GM19023 (cell line): ENCODE measurements at regions not wholly inside any gene's neighbourhood (a gene's known extent, or its start where the extent isn't known, plus 50 kb on each side); places are given as distances from the start of the nearest gene placed in this dataset.

Experiments used
- ATAC-seq: cut with Tn5 transposase; IDR thresholded peaks from one replicate; pipeline ENCODE4 v1.9.1; 2021; ENCODE audit warnings: mild to moderate bottlenecking, moderate library complexity; ENCODE audit not compliant: unreplicated experiment

GRCh38 chr16:86986809-86987487 is 330.2 kb downstream of the C16orf95 start:
- no peak for ATAC-seq

DNA sequence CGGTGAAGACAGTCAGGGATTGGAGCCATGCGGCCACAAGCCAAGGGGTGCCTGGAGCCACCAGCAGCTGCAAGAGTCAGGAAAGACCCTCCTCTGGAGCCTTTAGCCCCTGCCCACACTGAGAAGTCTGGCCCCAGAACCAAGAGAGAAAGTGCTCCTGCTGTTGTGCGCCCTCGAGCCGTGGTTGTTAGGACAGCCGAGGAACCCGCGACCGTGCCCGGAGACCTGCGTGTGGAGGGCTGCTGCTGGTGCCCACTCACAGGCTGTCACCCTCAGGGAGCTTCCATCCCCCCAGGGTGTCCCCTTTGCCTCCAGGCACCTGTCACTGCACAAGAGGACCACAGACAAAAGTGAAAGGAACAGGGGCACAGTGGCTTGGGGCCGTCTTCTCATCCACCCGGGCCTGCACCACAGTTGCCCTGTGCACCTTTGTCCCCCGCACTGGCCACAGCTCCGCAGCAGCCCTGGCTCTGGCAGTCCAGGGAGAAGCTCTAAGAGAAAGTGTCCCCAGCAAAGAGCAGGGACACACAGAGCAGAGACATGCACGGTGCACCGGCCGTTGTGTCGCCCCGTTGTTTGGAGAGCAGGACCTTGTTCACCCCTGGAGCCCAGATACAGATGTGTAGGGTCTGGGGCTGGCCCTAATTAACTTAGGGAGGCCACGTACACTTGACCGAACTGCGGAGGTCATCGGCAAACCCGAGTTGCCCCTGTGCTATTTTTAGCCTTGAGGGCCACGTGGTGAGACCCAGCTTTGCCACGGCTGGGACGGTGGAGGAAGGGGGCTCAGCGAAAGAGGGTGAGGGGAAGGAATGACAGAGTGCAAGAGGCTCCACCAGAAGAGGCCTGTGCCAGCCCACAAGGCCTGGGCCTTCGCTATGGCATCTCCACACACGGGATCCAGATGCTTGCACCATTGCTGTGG is 329.2 kb downstream of the C16orf95 start:
- no peak for ATAC-seq

DNA sequence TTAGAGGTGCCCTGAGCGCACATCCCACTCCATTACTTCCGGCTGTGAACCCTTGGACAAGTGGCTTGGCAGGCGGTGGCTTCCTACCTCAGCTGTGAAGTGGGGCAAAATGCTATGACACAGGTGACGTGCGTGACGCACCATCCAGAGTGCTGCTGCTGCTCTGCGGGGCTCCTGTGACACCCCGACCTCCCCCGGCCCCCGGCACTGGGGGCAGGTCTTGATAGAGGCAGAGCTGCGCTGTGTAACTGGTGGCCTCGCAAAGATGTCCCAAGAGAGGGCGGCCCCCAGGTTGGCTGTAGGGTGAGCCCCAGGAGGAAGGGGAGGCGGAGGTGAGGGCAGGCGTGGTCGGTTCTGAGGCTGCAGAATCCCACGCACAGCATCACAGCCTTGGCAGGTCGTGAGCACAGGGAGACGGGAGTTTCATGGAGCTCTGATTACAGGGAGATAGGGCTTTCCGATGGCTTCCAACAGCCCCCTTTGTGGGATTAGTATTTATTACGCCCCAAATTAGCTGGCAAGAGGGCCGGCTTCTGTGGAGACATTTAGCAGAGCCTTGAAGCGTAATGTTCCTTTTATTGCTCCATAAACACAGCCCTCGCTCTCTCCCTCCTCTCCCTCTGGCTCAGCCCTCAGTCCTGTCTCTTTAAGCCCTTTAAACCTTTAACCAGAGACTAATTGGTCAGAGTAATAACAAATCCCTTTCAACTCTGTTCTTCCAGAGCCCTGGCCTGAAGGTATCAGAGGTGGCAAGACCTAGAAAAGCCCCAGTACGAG is 328.1 kb downstream of the C16orf95 start:
- ATAC-seq: no peak

DNA sequence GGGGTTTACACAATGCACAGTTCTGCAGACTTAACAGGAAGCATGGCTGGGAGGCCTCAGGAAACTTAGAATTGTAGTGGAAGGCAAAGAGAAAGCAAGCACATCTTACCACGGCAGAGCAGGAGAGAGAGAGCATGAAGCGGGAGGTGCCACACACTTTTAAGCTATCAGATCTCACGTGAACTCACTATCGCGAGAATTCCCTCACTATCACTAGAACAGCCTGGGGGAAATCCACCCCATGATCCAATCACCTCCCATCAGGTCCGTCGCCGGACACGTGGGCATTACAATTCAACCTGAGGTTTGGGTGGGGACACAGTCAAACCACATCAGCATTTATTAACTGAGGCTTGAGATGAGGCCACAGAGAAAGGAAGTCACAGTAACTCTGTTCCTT is 326.7 kb downstream of the C16orf95 start:
- no peak for ATAC-seq

- ATAC-seq: no peak
Observed at GRCh38 chr16:86991679-86992078, 325.5 kb downstream of the C16orf95 start.

DNA sequence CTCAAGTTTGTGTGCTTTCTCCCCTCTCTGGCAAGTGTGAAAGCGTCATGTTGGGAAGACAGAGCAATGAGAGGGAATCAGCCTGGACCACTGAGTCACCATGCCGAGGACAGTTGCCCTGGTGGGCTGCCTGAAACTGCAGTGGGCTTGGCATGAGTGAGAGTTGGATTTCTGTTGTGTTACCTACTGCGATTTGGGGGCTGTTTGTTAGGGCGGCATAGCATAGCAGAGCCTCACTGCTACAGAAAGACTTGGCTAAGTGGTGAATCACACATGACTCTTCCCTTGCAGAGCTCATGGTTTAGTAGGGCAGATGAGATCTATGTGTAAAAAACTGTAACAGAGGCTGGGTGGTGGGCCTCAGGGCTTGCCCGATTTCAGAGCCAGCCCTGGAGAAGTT is 324.6 kb downstream of the C16orf95 start:
- no peak for ATAC-seq

DNA sequence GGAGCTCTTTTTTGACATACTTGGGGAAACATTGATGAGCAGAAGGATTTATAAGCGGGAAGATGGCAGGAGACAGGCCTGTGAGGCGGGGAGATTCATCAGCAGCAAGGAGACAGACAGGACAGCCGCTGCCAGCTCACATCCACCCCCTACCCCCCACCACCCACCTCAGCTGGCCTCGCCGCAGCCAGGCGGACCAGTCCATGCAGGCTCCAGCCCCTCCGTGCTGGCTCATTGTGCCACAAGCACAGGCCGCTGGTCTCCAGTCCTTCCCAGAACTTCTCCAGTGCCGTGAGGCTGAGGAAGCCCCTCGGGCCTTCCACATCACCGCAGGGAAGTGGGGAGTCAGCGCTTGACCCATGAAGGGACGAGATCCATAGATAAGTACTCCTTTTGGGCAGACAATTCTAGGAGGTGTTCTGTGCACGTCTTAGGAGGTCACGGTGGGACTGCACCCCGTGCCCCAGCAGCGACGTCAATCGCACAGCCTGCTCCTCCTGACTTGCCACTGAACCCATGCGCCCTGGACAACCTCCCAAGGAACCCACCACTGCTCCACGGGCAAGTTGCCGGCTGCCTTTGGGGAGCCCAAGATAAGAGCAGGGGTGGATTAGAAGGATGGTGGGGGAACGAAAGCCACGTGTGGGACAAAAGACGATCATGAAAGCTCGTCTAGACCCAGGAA is 323.6 kb downstream of the C16orf95 start:
- no peak for ATAC-seq

GRCh38 chr16:86994215-86994614 is 323.0 kb downstream of the C16orf95 start:
- no peak for ATAC-seq

DNA sequence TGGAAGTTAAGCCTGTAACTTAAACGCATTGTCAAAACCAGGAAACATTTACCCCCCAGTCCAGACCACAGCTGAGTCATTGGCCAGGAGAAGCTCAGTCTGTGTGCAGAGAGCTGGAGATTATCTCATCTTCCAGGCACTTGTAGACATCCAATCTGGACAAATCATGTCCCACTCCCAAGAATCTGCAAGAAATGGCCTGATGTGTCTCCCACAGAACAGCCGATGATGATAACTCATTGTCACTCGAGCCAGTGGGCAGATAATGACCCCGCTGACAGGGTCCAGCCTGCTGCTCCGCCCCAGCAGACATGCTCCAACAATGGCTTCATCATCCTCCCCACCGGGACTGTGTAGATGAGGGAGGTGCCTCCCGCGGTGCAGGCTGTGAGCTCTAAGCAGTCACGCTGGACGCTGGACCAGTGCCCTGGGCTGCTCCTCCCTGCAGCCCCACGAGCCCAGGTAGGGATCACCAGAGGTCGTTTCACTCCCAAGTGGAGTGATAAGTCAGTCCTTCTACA is 322.5 kb downstream of the C16orf95 start:
- ATAC-seq: no peak

DNA sequence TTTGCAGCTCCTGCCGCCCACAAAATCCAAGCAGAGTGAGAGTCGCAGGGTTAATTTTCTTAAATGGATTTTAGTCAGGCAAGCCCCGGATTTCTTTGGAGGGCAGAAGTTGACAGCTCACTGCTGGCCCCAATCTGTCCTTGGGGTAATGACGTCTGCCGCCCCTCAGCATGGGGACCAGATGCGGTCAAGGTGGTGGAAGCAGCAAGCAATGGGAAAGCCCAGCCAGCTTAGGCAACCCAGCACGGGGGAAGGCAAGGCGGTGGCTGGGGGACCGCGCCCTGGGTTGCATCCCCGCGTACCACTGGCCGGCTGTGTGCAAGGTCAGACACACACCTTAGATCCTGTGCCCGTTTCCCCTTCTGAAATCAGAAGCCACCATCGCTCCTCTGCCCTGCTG is 321.7 kb downstream of the C16orf95 start:
- no peak for ATAC-seq

GRCh38 chr16:86996081-86996480 is 321.1 kb downstream of the C16orf95 start:
- ATAC-seq: no peak

- no peak for ATAC-seq
Observed at GRCh38 chr16:86997058-86997457, 320.1 kb downstream of the C16orf95 start.

DNA sequence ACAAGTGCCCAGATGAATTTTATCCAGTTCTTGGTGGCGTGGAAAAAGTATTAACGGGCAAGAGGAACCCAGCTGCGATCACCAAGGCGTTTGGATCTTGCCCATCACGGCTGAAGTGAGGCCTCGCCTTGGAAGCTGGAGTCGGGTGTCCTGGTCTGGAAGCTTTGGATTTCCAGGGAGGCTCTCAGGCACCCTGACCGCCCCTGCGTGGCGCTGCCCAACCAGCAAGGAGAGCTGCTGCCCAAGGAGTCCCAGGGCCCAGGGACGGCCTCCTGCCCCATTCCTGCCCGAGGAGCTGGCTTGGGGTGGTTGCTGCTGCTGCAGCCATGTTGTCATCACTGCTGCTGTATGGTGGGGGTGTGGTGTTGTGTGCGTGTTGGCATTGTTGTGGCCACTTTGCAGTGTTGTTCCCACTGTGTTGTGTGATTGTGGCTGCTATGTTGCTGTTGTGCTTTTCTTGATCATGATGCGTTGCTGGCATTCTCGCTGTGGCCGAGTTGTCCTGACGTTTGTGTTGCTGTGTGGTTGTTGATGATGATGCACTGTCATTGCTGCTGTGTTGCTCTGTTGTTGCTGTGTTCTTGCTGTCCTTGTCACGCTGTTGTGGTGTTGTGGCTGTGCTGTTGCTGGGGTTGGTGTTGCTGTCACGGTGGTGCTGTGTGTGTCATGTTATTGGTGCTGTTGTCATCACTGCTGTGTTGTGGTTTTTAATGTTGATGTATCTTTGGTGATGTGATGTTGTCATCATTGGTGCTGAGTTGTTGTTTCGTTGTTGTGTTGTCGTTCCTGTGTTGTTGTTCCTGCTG is 318.8 kb downstream of the C16orf95 start:
- ATAC-seq: no peak

DNA sequence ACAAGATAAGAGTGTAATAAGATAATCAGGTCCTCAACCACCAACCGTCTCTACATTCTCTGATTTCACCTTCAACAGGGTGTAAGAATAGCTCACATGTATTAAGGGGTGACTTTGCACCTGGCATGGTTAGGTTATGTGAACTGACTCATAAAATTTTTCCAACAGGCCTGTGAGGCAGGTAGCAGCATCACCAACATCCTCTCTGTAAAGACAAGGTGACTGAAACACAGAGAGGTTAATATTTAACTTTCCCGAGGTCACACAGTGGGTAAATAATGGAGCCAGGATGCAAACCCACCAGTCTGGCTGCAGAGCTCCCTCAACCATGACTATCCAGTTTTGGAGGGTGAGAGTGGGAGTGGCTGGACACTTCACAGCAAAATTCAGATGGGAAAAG is 317.2 kb downstream of the C16orf95 start:
- ATAC-seq: no peak

GRCh38 chr16:87002717-87003413 is 314.3 kb downstream of the C16orf95 start:
- no peak for ATAC-seq

DNA sequence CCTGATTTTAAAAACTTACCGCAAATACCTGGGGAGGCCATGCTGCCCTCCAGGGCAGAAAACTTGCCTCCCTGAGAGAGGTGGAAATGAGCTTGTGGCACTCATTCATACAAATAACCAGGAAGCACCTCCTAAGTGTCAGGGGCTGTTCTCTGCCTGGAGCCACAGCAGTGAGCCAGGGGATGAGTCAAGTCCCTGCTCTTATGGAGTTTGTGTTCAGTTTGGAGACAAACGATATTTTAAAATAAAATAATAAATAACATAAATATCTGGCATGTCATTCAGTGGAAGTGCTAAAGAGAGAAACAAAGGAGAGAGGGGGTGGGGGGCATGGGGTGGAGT is 313.8 kb downstream of the C16orf95 start:
- ATAC-seq: no peak

DNA sequence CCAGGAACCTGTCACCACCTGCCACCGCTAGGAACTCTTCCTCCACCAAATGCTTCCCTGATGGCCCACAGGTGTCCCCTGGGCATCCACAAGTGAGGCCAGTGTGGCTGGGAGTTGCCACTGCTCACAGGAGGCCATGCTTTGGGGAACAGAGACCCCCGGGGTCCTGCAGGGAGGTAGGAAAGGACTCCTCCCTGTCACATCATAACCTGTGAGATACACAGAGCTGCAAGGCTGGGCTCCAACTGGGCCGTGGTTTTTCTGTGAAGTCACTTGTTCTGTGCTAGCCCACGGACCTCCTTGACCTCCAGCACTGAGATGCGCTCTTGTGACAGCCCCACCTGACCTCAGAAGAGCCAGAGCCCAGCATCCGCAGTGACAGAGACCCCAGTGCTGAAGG is 311.2 kb downstream of the C16orf95 start:
- no peak for ATAC-seq

GRCh38 chr16:87006789-87007745 is 310.1 kb downstream of the C16orf95 start:
- no peak for ATAC-seq
